ENCODE measurements at regions not wholly inside any gene's neighbourhood (a gene's known extent, or its start where the extent isn't known, plus 50 kb on each side); places are given as distances from the start of the nearest gene placed in this dataset.

DNA sequence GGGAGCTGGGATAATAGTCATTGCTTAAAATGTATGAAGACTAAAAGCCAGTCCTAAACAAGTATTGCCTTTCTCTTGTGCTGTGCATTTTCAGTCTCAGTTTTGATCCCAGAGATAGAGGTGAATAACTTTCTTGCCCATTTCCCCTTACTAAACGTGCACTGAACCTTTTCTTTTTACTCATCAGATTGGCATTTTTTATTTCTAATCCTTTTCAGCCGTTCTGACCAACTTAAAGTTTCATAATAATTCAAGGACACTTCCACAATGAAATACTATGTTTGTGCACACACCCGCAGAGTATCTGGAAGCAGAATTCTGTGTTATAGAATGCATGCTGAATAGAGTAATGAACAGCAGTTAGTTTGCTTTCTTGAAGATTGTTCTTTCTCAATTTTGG is 343.6 kb downstream of the LRRC70 start:
- TF ChIP-seq EZH2 (IDR thresholded peaks at IDR 0.05; ENCODE audit: low read depth, low read length, severe bottlenecking) = no peak
- TF ChIP-seq, protein P1, sequence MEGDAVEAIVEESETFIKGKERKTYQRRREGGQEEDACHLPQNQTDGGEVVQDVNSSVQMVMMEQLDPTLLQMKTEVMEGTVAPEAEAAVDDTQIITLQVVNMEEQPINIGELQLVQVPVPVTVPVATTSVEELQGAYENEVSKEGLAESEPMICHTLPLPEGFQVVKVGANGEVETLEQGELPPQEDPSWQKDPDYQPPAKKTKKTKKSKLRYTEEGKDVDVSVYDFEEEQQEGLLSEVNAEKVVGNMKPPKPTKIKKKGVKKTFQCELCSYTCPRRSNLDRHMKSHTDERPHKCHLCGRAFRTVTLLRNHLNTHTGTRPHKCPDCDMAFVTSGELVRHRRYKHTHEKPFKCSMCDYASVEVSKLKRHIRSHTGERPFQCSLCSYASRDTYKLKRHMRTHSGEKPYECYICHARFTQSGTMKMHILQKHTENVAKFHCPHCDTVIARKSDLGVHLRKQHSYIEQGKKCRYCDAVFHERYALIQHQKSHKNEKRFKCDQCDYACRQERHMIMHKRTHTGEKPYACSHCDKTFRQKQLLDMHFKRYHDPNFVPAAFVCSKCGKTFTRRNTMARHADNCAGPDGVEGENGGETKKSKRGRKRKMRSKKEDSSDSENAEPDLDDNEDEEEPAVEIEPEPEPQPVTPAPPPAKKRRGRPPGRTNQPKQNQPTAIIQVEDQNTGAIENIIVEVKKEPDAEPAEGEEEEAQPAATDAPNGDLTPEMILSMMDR (IDR thresholded peaks at IDR 0.05; ENCODE audit: control extremely low read depth in 1 of 3, insufficient read depth in 1 of 3, low read depth in 1 of 3, low read length in 3 of 3) = no peak
- TF ChIP-seq ASH2L (IDR thresholded peaks at IDR 0.05; ENCODE audit: low read length) = no peak
- TF ChIP-seq RAD21 (IDR thresholded peaks at IDR 0.05 in 1 of 2, conservative IDR thresholded peaks at IDR 0.05 in 1 of 2; ENCODE audit: low read depth in 2 of 2, low read length in 2 of 2) = no peak
- no peak for TF ChIP-seq TAF7 (optimal IDR thresholded peaks at IDR 0.05; ENCODE audit: borderline replicate concordance, low read depth, low read length)
- TF ChIP-seq POLR2AphosphoS5 (IDR thresholded peaks at IDR 0.05; ENCODE audit: low read depth, low read length) = no peak
- no peak for TF ChIP-seq ZNF274 (IDR thresholded peaks at IDR 0.05; ENCODE audit: borderline replicate concordance, extremely low read depth, low read length)
- no peak for TF ChIP-seq PHF8 (conservative IDR thresholded peaks at IDR 0.05; ENCODE audit: low read depth, low read length)
- TF ChIP-seq, protein P2, sequence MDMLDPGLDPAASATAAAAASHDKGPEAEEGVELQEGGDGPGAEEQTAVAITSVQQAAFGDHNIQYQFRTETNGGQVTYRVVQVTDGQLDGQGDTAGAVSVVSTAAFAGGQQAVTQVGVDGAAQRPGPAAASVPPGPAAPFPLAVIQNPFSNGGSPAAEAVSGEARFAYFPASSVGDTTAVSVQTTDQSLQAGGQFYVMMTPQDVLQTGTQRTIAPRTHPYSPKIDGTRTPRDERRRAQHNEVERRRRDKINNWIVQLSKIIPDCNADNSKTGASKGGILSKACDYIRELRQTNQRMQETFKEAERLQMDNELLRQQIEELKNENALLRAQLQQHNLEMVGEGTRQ (IDR thresholded peaks at IDR 0.05; ENCODE audit: low read length) = no peak
- TF ChIP-seq RNF2 (IDR thresholded peaks at IDR 0.05; ENCODE audit: borderline replicate concordance, low read depth, low read length, missing control alignments, poor library complexity, severe bottlenecking) = no peak
- TF ChIP-seq, protein P3, sequence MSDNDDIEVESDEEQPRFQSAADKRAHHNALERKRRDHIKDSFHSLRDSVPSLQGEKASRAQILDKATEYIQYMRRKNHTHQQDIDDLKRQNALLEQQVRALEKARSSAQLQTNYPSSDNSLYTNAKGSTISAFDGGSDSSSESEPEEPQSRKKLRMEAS (IDR thresholded peaks at IDR 0.05) = no peak
- TF ChIP-seq SIX5 (IDR thresholded peaks at IDR 0.05; ENCODE audit: low read depth, low read length) = no peak
- TF ChIP-seq GTF2F1 (IDR thresholded peaks at IDR 0.05; ENCODE audit: borderline replicate concordance, low read depth, low read length) = no peak

Measured in H1 (cell line).